ENCODE measurements at regions not wholly inside any gene's neighbourhood (a gene's known extent, or its start where the extent isn't known, plus 50 kb on each side); places are given as distances from the start of the nearest gene placed in this dataset.

DNA sequence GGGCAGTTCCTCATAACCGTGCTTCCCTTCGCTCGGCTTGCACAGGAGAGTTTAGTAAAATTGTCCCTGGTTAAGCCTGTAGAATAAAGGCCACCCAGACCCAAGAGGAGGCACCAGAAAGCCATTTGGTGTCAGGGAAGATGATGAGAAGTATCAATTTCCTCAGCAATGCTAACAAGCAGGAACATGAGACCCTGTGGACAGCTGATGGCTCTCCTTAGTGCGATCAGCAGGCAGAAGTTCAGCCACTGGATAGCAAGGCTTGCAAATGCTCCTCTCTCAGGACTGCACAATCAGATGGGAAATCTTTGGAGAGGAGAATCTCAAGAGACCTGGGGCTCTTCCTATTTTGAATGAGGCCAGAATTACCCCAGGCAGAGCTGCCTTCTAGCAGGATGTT, 261.1 kb upstream of the DYNLRB2 start:
- H3K4me3 ChIP-seq (ENCODE audit: low read depth, low read length), result no peak overlapping the region
- H3K36me3 Mint-ChIP-seq (ENCODE audit: insufficient read depth, unreplicated experiment), result no peaks in the 10 kb centered on the region
- intact Hi-C loops (cut with micrococcal nuclease; ENCODE audit: unreplicated experiment), result no loop called here

DNA sequence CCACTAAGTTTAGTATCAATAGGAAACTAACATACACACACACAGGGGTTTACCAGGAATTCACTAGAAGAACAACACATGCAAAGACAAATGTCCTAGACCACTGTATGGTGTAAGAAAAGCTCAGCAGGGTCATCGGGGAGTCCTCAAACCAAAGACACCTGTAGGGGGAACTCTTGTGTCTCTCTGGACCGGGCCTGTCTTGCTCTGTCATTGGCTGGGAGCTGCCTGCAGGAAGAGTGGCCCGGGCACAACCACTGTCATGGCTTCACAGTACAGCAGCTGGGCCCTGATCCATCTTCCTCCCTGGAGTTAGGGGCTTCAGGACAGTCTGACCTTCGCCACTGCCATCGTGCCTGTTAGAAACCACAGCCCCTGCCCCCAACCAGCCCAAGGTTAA, 263.6 kb upstream of the DYNLRB2 start:
- CTCF ChIA-PET, result interaction anchor here (1.0 to 1.2 kb wide), 3 partner anchors 12 to 189 kb away, joined by 3 to 14 read pairs (median 7); no protein-coding TSS in a partner anchor

More for the DNA sequence above, 261.1 kb upstream of the DYNLRB2 start:
- H3K27me3 Mint-ChIP-seq (ENCODE audit: insufficient read depth, unreplicated experiment), result no peaks in the 10 kb centered on the region
- ChIA-PET CTCF (no interaction called here), POLR2A (no interaction called here)
- H3K9me3 Mint-ChIP-seq (ENCODE audit: unreplicated experiment), result peaks cover 16% of the 10 kb centered on the region
- BruUV-seq (replicated peaks), result no TSS peak
- H3K4me3 Mint-ChIP-seq (ENCODE audit: unreplicated experiment), result no peak overlapping the region
- Histone ChIP-seq H3K36me3 (ENCODE audit: control insufficient read depth, insufficient read depth, low read length) (no peaks in the 10 kb centered on the region), H3K27me3 (replicated peaks; ENCODE audit: control insufficient read depth, insufficient read depth, low read length) (no peaks in the 10 kb centered on the region), H3K4me1 (peaks cover 4% of the 10 kb centered on the region), H3K9me3 (no peaks in the 10 kb centered on the region)
- peaks cover 12% of the 10 kb centered on the region for H3K4me1 Mint-ChIP-seq (ENCODE audit: low read depth, unreplicated experiment)
- DNase-seq, result no peak
- H3K27ac Mint-ChIP-seq (ENCODE audit: unreplicated experiment), result no peak overlapping the region
- TF ChIP-seq, protein P1, sequence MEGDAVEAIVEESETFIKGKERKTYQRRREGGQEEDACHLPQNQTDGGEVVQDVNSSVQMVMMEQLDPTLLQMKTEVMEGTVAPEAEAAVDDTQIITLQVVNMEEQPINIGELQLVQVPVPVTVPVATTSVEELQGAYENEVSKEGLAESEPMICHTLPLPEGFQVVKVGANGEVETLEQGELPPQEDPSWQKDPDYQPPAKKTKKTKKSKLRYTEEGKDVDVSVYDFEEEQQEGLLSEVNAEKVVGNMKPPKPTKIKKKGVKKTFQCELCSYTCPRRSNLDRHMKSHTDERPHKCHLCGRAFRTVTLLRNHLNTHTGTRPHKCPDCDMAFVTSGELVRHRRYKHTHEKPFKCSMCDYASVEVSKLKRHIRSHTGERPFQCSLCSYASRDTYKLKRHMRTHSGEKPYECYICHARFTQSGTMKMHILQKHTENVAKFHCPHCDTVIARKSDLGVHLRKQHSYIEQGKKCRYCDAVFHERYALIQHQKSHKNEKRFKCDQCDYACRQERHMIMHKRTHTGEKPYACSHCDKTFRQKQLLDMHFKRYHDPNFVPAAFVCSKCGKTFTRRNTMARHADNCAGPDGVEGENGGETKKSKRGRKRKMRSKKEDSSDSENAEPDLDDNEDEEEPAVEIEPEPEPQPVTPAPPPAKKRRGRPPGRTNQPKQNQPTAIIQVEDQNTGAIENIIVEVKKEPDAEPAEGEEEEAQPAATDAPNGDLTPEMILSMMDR (IDR thresholded peaks at IDR 0.05; ENCODE audit: insufficient read depth in 1 of 2, low read depth in 1 of 2, low read length in 1 of 2, severe bottlenecking in 1 of 2, unreplicated experiment in 1 of 2), result no peak

DNA sequence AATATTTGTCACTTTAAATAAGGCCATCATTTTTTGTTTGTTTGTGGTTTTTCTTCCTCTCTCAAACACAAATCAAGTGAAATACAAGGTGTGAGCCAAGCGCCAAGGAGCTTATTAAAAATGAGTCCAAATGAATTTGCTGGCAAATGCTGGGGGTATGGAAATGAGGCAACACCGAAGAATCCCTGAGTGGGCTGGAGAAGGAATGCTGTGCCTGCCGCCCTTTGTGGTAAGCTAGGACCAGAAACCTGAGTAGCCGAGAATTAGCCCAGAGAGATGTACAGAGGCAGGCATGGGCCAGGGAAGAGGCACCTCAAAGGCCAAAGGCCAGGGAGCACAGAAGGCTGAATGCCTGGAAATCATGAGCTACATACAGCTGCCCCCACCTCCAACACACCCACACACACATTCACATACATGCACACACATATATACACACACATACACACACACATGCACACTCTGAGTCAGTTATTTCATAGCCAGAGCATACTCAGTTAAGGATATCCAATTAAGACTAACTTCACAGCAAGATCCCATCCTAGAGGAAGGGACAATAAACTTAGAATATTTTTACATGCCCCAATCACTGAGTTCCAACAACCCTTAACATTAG, 266.1 kb upstream of the DYNLRB2 start:
- Histone ChIP-seq H3K27me3 (replicated peaks; ENCODE audit: control insufficient read depth, insufficient read depth, low read length) (no peaks in the 10 kb centered on the region), H3K4me3 (ENCODE audit: low read depth, low read length) (no peak overlapping the region), H3K4me1 (peaks cover 4% of the 10 kb centered on the region), H3K9me3 (no peaks in the 10 kb centered on the region), H3K36me3 (ENCODE audit: control insufficient read depth, insufficient read depth, low read length) (no peaks in the 10 kb centered on the region)
- TF ChIP-seq, protein P1 (IDR thresholded peaks at IDR 0.05; ENCODE audit: insufficient read depth in 1 of 2, low read depth in 1 of 2, low read length in 1 of 2, severe bottlenecking in 1 of 2, unreplicated experiment in 1 of 2), result no peak
- BruUV-seq (replicated peaks), result no TSS peak
- H3K27ac Mint-ChIP-seq (ENCODE audit: unreplicated experiment), result no peak overlapping the region
- intact Hi-C loops (cut with micrococcal nuclease; ENCODE audit: unreplicated experiment), result no loop called here
- POLR2A ChIA-PET, result no interaction called here
- H3K4me1 Mint-ChIP-seq (ENCODE audit: low read depth, unreplicated experiment), result peaks cover 12% of the 10 kb centered on the region
- no peak overlapping the region for H3K4me3 Mint-ChIP-seq (ENCODE audit: unreplicated experiment)
- no peaks in the 10 kb centered on the region for H3K27me3 Mint-ChIP-seq (ENCODE audit: insufficient read depth, unreplicated experiment)
- CTCF ChIA-PET, result no interaction called here
- no peak for DNase-seq
- no peaks in the 10 kb centered on the region for H3K36me3 Mint-ChIP-seq (ENCODE audit: insufficient read depth, unreplicated experiment)
- H3K9me3 Mint-ChIP-seq (ENCODE audit: unreplicated experiment), result no peaks in the 10 kb centered on the region

More for the DNA sequence above, 263.6 kb upstream of the DYNLRB2 start:
- POLR2A ChIA-PET, result no interaction called here
- H3K36me3 ChIP-seq (ENCODE audit: control insufficient read depth, insufficient read depth, low read length), result no peaks in the 10 kb centered on the region
- DNase-seq, result peak in 1 of 2 experiments; percentile 27
- H3K27me3 Mint-ChIP-seq (ENCODE audit: insufficient read depth, unreplicated experiment), result no peaks in the 10 kb centered on the region
- TF ChIP-seq, protein P1 (IDR thresholded peaks at IDR 0.05; ENCODE audit: insufficient read depth in 1 of 2, low read depth in 1 of 2, low read length in 1 of 2, severe bottlenecking in 1 of 2, unreplicated experiment in 1 of 2), result no peak
- H3K9me3 Mint-ChIP-seq (ENCODE audit: unreplicated experiment), result peaks cover 10% of the 10 kb centered on the region
- no TSS peak for BruUV-seq (replicated peaks)
- H3K36me3 Mint-ChIP-seq (ENCODE audit: insufficient read depth, unreplicated experiment), result no peaks in the 10 kb centered on the region
- peaks cover 4% of the 10 kb centered on the region for H3K4me1 ChIP-seq
- no peak overlapping the region for H3K4me3 Mint-ChIP-seq (ENCODE audit: unreplicated experiment)
- H3K27me3 ChIP-seq (replicated peaks; ENCODE audit: control insufficient read depth, insufficient read depth, low read length), result no peaks in the 10 kb centered on the region
- no peak overlapping the region for H3K27ac Mint-ChIP-seq (ENCODE audit: unreplicated experiment)
- H3K4me3 ChIP-seq (ENCODE audit: low read depth, low read length), result no peak overlapping the region
- intact Hi-C loops (cut with micrococcal nuclease; ENCODE audit: unreplicated experiment), result loop anchor here (1.0 kb wide), 1 partner anchor 92 kb away; no protein-coding TSS in a partner anchor
- no peaks in the 10 kb centered on the region for H3K9me3 ChIP-seq
- peaks cover 12% of the 10 kb centered on the region for H3K4me1 Mint-ChIP-seq (ENCODE audit: low read depth, unreplicated experiment)

Measured in Caco-2 (cell line).